HEK293T (cell line): ENCODE measurements at regions not wholly inside any gene's neighbourhood (a gene's known extent, or its start where the extent isn't known, plus 50 kb on each side); places are given as distances from the start of the nearest gene placed in this dataset.

ENCODE experiments used
- BHLHE40 ChIP-seq: fragments of 450-650 bp; IDR thresholded peaks from 2 replicates; pipeline ENCODE4 v1.6.1; 2016; ENCODE audit warnings: mild to moderate bottlenecking, moderate library complexity, borderline replicate concordance
- ELF4 ChIP-seq: fragments of 450-650 bp; IDR thresholded peaks from 2 replicates; pipeline ENCODE4 v1.6.1; 2017; ENCODE audit warnings: antibody characterized with exemption
- FOXA1 ChIP-seq: fragments of 450-650 bp; IDR thresholded peaks from 2 replicates; pipeline ENCODE4 v1.6.1; 2016; ENCODE audit warnings: mild to moderate bottlenecking
- FOXK2 ChIP-seq: fragments of 450-650 bp; IDR thresholded peaks from 2 replicates; pipeline ENCODE4 v1.6.1; 2016; ENCODE audit warnings: mild to moderate bottlenecking
- LEF1 ChIP-seq: fragments of 450-650 bp; IDR thresholded peaks from 2 replicates; pipeline ENCODE4 v1.6.1; 2017; ENCODE audit warnings: mild to moderate bottlenecking, borderline replicate concordance
- PKNOX1 ChIP-seq: fragments of 450-650 bp; IDR thresholded peaks from 2 replicates; pipeline ENCODE4 v1.6.1; 2016
- SP1 ChIP-seq: fragments of 450-650 bp; IDR thresholded peaks from 2 replicates; pipeline ENCODE4 v1.6.1; 2017
- SUZ12 ChIP-seq: fragments of 450-650 bp; IDR thresholded peaks from 2 replicates; pipeline ENCODE4 v1.6.1; 2016; ENCODE audit warnings: mild to moderate bottlenecking

- TF ChIP-seq FOXK2 = no peak
- TF ChIP-seq SUZ12 = no peak
- TF ChIP-seq PKNOX1 = no peak
- no peak for TF ChIP-seq LEF1
- TF ChIP-seq SP1 = no peak
- no peak for TF ChIP-seq BHLHE40
- no peak for TF ChIP-seq FOXA1
- TF ChIP-seq ELF4 = no peak
Observed at GRCh38 chr6:55670850-55671413, 91.9 kb upstream of the HMGCLL1 start.
